Neural cell (in vitro differentiated cells): ENCODE measurements at regions not wholly inside any gene's neighbourhood (a gene's known extent, or its start where the extent isn't known, plus 50 kb on each side); places are given as distances from the start of the nearest gene placed in this dataset.

ENCODE experiments used
- H2AFZ ChIP-seq: fragments of 200-600, 300-800 bp; sonication (generic), shearing (Covaris generic); 2 replicates; pipeline ENCODE4 v1.6.0; 2014; ENCODE audit warnings: low read depth, mild to moderate bottlenecking, antibody characterized with exemption, low read length, moderate library complexity
- H3F3A ChIP-seq: fragments of 200-600 bp; shearing (Covaris generic); 2 replicates; pipeline ENCODE4 v1.6.1; 2016; ENCODE audit warnings: mild to moderate bottlenecking, moderate library complexity, mixed read lengths, antibody characterized with exemption, low read length; ENCODE audit not compliant: insufficient read depth, poor library complexity, severe bottlenecking
- H3K27ac ChIP-seq: fragments of 200-600, 300-800 bp; sonication (generic), shearing (Covaris generic); 2 replicates; pipeline ENCODE4 v1.5.1; 2014; ENCODE audit warnings: mild to moderate bottlenecking, low read length, moderate library complexity
- H3K27me3 ChIP-seq: fragments of 300-800, 200-600 bp; sonication (generic), shearing (Covaris generic); 2 replicates; pipeline ENCODE4 v1.6.0; 2014; ENCODE audit warnings: mild to moderate bottlenecking, low read depth, low read length, moderate library complexity; ENCODE audit not compliant: insufficient read depth
- H3K36me3 ChIP-seq: fragments of 300-800, 200-600 bp; sonication (generic), shearing (Covaris generic); 2 replicates; pipeline ENCODE4 v1.5.1; 2014; ENCODE audit warnings: mild to moderate bottlenecking, antibody characterized with exemption, low read length, moderate library complexity; ENCODE audit not compliant: insufficient read depth
- H3K4me2 ChIP-seq: fragments of 300-800, 200-600 bp; sonication (generic), shearing (Covaris generic); 2 replicates; pipeline ENCODE4 v1.6.0; 2014; ENCODE audit warnings: mild to moderate bottlenecking, low read length
- H3K4me3 ChIP-seq: fragments of 300-800, 200-600 bp; sonication (generic), shearing (Covaris generic); 2 replicates; pipeline ENCODE4 v1.5.1; 2014; ENCODE audit warnings: mild to moderate bottlenecking, low read length, moderate library complexity
- H3K79me2 ChIP-seq: fragments of 200-600 bp; shearing (Covaris generic); replicated peaks from 2 replicates; pipeline ENCODE4 v1.6.0; 2014; ENCODE audit warnings: mild to moderate bottlenecking, low read length, moderate library complexity; ENCODE audit not compliant: insufficient read depth
- H3K9ac ChIP-seq: fragments of 300-800, 200-600 bp; sonication (generic), shearing (Covaris generic); 2 replicates; pipeline ENCODE4 v1.6.1; 2016; ENCODE audit warnings: mild to moderate bottlenecking, low read length, mixed read lengths
- H3K9me2 ChIP-seq: fragments of 200-600 bp; shearing (Covaris generic); 2 replicates; pipeline ENCODE4 v1.6.1; 2016; ENCODE audit warnings: mild to moderate bottlenecking, low read length, mixed read lengths; ENCODE audit not compliant: insufficient read depth
- H3K9me3 ChIP-seq: fragments of 200-600, 300-800 bp; sonication (generic), shearing (Covaris generic); 2 replicates; pipeline ENCODE4 v1.6.1; 2016; ENCODE audit warnings: mild to moderate bottlenecking, mixed run types, low read length, moderate library complexity, mixed read lengths
- H4K20me1 ChIP-seq: fragments of 200-600 bp; shearing (Covaris generic); 2 replicates; pipeline ENCODE4 v1.6.1; 2016; ENCODE audit warnings: mild to moderate bottlenecking, mixed run types; ENCODE audit not compliant: insufficient read depth
- EP300 ChIP-seq: fragments of 450-650 bp; conservative IDR thresholded peaks from 2 replicates; pipeline ENCODE4 v1.6.1; 2014; ENCODE audit warnings: antibody characterized with exemption, mild to moderate bottlenecking, moderate library complexity; ENCODE audit not compliant: poor library complexity, severe bottlenecking
- EZH2 ChIP-seq: fragments of 200-600, 300-800 bp; shearing (Covaris generic), sonication (generic); IDR thresholded peaks from 2 replicates; pipeline ENCODE4 v1.6.1; 2014; ENCODE audit warnings: antibody characterized with exemption, low read length, borderline replicate concordance, mild to moderate bottlenecking; ENCODE audit not compliant: insufficient read depth, poor library complexity, severe bottlenecking
- MXI1 ChIP-seq: fragments of 450-650 bp; conservative IDR thresholded peaks from 2 replicates; pipeline ENCODE4 v1.6.1; 2014; ENCODE audit warnings: antibody characterized with exemption, mild to moderate bottlenecking; ENCODE audit not compliant: poor library complexity, severe bottlenecking
- POLR2AphosphoS5 ChIP-seq: IDR thresholded peaks from 2 replicates; pipeline ENCODE4 v1.6.1; 2012
- RAD21 ChIP-seq: fragments of 450-650 bp; conservative IDR thresholded peaks from 2 replicates; pipeline ENCODE4 v1.6.1; 2014; ENCODE audit warnings: antibody characterized with exemption, mild to moderate bottlenecking, moderate library complexity
- SMC3 ChIP-seq: fragments of 450-650 bp; conservative IDR thresholded peaks from 2 replicates; pipeline ENCODE4 v1.6.1; 2014; ENCODE audit warnings: antibody characterized with exemption, mild to moderate bottlenecking, moderate library complexity; ENCODE audit not compliant: poor library complexity
- TAF1 ChIP-seq: IDR thresholded peaks from 2 replicates; pipeline ENCODE4 v1.6.1; 2012; ENCODE audit warnings: low read depth
- TF ChIP-seq, protein P1 (sequence below): IDR thresholded peaks from 2 replicates; pipeline ENCODE4 v1.6.1; 2012; ENCODE audit warnings: borderline replicate concordance
- TF ChIP-seq, protein P2 (sequence below): fragments of 450-650 bp; IDR thresholded peaks from 2 replicates; pipeline ENCODE4 v1.5.1; 2014; ENCODE audit warnings: antibody characterized with exemption, mild to moderate bottlenecking, moderate library complexity; ENCODE audit not compliant: poor library complexity, severe bottlenecking

- Histone ChIP-seq H3K27me3 (no peaks in the 10 kb centered on the region), H3F3A (no peaks in the 10 kb centered on the region), H3K27ac (no peak overlapping the region), H3K9ac (no peak overlapping the region), H3K9me2 (no peaks in the 10 kb centered on the region), H3K9me3 (no peaks in the 10 kb centered on the region), H4K20me1 (no peaks in the 10 kb centered on the region), H3K4me3 (no peak overlapping the region), H2AFZ (no peak overlapping the region), H3K79me2 (no peaks in the 10 kb centered on the region), H3K4me2 (no peak overlapping the region), H3K36me3 (no peaks in the 10 kb centered on the region)
- TF ChIP-seq TAF1 (no peak), RAD21 (no peak), MXI1 (no peak), EP300 (no peak), POLR2AphosphoS5 (no peak), EZH2 (no peak), SMC3 (no peak)
- TF ChIP-seq, protein P1, sequence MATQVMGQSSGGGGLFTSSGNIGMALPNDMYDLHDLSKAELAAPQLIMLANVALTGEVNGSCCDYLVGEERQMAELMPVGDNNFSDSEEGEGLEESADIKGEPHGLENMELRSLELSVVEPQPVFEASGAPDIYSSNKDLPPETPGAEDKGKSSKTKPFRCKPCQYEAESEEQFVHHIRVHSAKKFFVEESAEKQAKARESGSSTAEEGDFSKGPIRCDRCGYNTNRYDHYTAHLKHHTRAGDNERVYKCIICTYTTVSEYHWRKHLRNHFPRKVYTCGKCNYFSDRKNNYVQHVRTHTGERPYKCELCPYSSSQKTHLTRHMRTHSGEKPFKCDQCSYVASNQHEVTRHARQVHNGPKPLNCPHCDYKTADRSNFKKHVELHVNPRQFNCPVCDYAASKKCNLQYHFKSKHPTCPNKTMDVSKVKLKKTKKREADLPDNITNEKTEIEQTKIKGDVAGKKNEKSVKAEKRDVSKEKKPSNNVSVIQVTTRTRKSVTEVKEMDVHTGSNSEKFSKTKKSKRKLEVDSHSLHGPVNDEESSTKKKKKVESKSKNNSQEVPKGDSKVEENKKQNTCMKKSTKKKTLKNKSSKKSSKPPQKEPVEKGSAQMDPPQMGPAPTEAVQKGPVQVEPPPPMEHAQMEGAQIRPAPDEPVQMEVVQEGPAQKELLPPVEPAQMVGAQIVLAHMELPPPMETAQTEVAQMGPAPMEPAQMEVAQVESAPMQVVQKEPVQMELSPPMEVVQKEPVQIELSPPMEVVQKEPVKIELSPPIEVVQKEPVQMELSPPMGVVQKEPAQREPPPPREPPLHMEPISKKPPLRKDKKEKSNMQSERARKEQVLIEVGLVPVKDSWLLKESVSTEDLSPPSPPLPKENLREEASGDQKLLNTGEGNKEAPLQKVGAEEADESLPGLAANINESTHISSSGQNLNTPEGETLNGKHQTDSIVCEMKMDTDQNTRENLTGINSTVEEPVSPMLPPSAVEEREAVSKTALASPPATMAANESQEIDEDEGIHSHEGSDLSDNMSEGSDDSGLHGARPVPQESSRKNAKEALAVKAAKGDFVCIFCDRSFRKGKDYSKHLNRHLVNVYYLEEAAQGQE, result no peak
- TF ChIP-seq, protein P2, sequence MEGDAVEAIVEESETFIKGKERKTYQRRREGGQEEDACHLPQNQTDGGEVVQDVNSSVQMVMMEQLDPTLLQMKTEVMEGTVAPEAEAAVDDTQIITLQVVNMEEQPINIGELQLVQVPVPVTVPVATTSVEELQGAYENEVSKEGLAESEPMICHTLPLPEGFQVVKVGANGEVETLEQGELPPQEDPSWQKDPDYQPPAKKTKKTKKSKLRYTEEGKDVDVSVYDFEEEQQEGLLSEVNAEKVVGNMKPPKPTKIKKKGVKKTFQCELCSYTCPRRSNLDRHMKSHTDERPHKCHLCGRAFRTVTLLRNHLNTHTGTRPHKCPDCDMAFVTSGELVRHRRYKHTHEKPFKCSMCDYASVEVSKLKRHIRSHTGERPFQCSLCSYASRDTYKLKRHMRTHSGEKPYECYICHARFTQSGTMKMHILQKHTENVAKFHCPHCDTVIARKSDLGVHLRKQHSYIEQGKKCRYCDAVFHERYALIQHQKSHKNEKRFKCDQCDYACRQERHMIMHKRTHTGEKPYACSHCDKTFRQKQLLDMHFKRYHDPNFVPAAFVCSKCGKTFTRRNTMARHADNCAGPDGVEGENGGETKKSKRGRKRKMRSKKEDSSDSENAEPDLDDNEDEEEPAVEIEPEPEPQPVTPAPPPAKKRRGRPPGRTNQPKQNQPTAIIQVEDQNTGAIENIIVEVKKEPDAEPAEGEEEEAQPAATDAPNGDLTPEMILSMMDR, result no peak
Observed at GRCh38 chr15:86018679-86019078, 61.0 kb upstream of the AGBL1 start.

- Histone ChIP-seq H3K9me3 (no peaks in the 10 kb centered on the region), H3K4me2 (no peak overlapping the region), H3K9me2 (no peaks in the 10 kb centered on the region), H3K27ac (no peak overlapping the region), H3F3A (no peaks in the 10 kb centered on the region), H3K27me3 (no peaks in the 10 kb centered on the region), H3K36me3 (no peaks in the 10 kb centered on the region), H2AFZ (no peak overlapping the region), H3K9ac (no peak overlapping the region), H3K79me2 (no peaks in the 10 kb centered on the region), H4K20me1 (no peaks in the 10 kb centered on the region), H3K4me3 (no peak overlapping the region)
- TF ChIP-seq SMC3 (no peak), EZH2 (no peak), POLR2AphosphoS5 (no peak), RAD21 (no peak), MXI1 (no peak), TAF1 (no peak), EP300 (no peak)
- TF ChIP-seq, protein P2, result no peak
- TF ChIP-seq, protein P1, result no peak
Observed at GRCh38 chr15:86021281-86022264, 58.1 kb upstream of the AGBL1 start.
